IPS-18a (cell line): ENCODE measurements at regions not wholly inside any gene's neighbourhood (a gene's known extent, or its start where the extent isn't known, plus 50 kb on each side); places are given as distances from the start of the nearest gene placed in this dataset.
A peak's percentile ranks its signal among the peaks of the same experiment; 100 is the strongest.

ENCODE experiments used
- H3K27ac ChIP-seq: one replicate; pipeline ENCODE4 v1.5.1; 2013; ENCODE audit warnings: low read length
- H3K27me3 ChIP-seq: one replicate; pipeline ENCODE4 v1.6.1; 2013; ENCODE audit warnings: mild to moderate bottlenecking, low read length; ENCODE audit not compliant: control insufficient read depth, insufficient read depth
- H3K36me3 ChIP-seq: one replicate; pipeline ENCODE4 v1.6.1; 2013; ENCODE audit warnings: low read depth, low read length; ENCODE audit not compliant: control insufficient read depth
- H3K4me1 ChIP-seq: one replicate; pipeline ENCODE4 v1.6.1; 2013; ENCODE audit warnings: low read depth, low read length; ENCODE audit not compliant: control insufficient read depth
- H3K4me3 ChIP-seq: one replicate; pipeline ENCODE4 v1.5.1; 2013; ENCODE audit warnings: low read length
- H3K9ac ChIP-seq: one replicate; pipeline ENCODE4 v1.6.1; 2013; ENCODE audit warnings: mild to moderate bottlenecking, low read length, moderate library complexity
- H3K9me3 ChIP-seq: one replicate; pipeline ENCODE4 v1.6.1; 2013; ENCODE audit warnings: low read depth, low read length; ENCODE audit not compliant: control insufficient read depth

DNA sequence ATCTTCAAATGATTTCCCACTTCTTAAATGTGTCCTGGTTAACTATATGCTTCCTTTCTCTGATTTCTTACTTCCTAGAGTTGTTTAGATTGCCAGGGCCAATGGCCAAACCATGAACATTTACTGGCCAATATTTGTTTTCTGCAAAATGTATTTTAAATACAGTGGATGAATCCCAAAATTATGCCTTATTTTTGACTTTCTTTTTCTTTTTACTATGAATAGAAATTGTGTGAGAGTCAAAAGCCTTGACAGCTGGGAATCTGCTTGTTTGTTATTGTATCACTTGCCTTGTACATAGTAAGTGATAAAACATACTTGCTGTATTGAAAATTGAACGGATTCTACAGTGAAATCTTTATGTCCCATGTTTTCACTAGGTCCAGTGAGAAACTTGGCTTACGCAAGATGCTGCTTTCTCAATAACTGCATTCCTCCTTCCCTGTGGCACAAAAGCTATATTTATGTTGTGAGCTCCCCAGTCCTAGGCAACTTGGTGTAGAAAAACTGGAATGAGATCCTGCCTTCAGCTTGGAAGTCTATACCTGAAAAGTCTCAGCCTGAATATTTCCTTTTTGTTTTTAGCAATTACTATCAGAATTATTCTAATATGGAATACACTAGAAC lies 295.2 kb downstream of the EPHA7 start:
- Histone ChIP-seq H3K36me3 (no peaks in the 10 kb centered on the region), H3K4me1 (peaks cover 23% of the 10 kb centered on the region), H3K27me3 (no peaks in the 10 kb centered on the region), H3K9ac (no peak overlapping the region), H3K27ac (no peak overlapping the region), H3K4me3 (no peak overlapping the region), H3K9me3 (no peaks in the 10 kb centered on the region)

DNA sequence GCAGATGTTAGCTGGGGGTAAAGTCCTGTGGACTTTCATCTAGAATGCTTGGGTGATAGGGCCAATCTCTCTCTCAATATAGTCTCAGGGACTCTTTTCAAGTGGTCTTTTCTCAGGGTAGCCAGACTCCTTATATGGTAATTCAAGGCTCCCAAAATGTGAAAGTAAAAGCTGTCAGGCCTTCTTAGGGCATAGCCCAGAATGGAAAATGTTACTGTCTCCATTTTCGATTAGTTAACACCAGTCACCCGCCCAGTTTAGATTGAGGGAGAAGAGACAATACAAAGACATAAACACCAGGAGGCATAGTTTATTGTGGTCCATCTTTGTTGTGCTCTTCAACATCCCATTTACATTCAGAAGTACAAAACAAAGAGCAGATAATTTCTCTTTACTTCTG lies 295.8 kb downstream of the EPHA7 start:
- no peaks in the 10 kb centered on the region for H3K9me3 ChIP-seq
- no peaks in the 10 kb centered on the region for H3K27me3 ChIP-seq
- peaks cover 23% of the 10 kb centered on the region for H3K4me1 ChIP-seq
- H3K36me3 ChIP-seq = no peaks in the 10 kb centered on the region
- no peak overlapping the region for H3K27ac ChIP-seq
- H3K9ac ChIP-seq = no peak overlapping the region
- no peak overlapping the region for H3K4me3 ChIP-seq

DNA sequence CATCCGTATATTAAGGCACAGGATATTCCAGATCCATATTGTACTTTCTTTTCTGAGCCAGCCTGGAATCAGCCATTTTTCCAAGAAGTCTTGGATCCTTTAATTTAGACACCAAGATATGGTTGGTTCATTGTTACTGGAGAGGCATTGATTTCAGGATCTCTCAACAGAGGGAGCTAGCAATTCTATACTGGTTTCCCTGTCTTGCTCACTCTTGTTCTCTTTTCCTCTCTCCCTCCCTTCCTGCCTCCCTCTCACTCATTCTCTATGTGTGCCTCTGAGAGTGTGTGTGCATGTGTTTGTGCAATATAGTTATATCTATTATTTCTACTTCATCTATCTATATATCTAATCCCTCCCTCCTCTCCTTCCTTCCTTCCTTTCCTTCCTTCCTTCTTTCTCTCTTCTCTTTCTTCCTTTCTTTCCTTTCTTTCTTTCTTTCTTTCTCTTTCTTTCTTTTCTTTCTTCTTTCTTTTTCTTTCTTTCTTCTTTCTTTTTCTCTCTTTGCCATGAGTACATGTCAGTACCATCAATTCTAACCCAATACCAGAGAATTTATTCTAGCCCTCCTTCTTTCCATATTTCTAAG lies 299.1 kb downstream of the EPHA7 start:
- Histone ChIP-seq H3K4me3 (no peak overlapping the region), H3K36me3 (no peaks in the 10 kb centered on the region), H3K9ac (no peak overlapping the region), H3K27me3 (no peaks in the 10 kb centered on the region), H3K9me3 (no peaks in the 10 kb centered on the region), H3K27ac (no peak overlapping the region), H3K4me1 (peaks cover 35% of the 10 kb centered on the region)

DNA sequence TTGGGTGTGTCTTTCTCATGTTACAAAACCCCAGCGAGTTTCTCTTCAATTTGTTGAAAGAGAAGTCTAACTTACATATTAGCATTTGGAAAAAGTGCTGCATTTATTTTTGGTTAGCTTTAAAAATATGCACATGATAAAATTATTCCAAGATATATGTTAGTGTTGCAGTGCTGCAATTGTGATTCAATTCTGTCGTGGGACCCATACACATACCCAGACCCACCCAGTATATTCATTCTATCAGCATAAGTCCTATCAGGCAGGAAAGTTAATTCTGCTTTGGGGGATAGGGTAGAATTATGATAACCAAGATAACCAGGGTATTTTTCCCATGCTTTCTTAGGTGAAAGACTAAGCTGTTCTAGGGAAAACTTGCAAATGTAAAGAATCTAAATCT lies 313.5 kb downstream of the EPHA7 start:
- no peak overlapping the region for H3K4me3 ChIP-seq
- H3K9me3 ChIP-seq = no peaks in the 10 kb centered on the region
- no peak overlapping the region for H3K27ac ChIP-seq
- no peaks in the 10 kb centered on the region for H3K27me3 ChIP-seq
- H3K36me3 ChIP-seq = no peaks in the 10 kb centered on the region
- H3K4me1 ChIP-seq = peaks cover 12% of the 10 kb centered on the region
- H3K9ac ChIP-seq = no peak overlapping the region

DNA sequence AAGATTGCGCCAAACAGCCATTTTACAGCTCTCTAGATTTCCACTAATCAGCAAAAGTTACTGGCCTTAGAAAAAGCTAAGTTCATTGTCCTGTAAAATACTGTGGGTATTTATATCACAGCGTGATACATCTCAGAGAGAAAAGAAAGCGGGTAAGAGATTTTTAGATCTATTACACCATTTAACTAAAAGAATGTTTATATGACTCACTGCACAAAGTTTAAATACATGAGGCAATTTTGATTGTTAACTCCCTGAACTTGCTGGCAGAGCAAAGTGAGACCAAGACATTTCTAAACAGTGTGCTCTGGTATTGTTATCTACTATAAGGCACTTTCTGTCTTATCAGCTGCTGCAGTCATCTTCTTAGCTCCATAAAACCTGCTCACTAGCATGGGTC lies 314.3 kb downstream of the EPHA7 start:
- Histone ChIP-seq H3K4me3 (no peak overlapping the region), H3K27ac (no peak overlapping the region), H3K4me1 (peaks cover 12% of the 10 kb centered on the region), H3K9me3 (no peaks in the 10 kb centered on the region), H3K9ac (no peak overlapping the region), H3K36me3 (no peaks in the 10 kb centered on the region), H3K27me3 (no peaks in the 10 kb centered on the region)

DNA sequence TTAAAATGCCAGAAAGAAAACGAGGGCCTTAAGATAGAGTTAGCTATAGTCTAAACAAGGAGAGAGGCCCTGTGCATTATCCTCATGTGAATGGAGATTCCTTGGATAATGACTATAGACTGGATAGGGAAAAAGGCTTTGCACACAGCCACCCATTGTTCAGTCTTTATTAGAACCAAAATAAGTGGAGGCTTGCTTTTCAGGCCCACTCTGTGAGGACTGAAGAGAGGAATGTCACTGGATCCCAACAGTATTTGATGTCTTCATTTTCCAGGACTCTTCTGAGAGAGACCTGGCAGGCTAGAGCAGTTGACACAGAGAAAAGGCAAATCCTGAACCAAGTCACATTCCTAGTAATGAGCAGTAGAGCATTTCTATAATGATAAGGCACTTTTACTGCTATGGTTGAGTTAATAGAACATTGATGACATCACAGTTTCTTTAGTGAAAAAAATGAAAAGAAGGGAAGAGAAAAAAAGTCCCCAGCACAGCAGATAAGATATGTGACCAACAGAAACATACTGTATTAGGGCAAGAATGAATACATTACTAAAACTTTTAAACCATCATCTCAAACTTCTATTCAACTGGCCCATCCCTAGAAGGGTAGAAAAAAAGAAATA lies 315.1 kb downstream of the EPHA7 start:
- H3K4me3 ChIP-seq = no peak overlapping the region
- no peak overlapping the region for H3K9ac ChIP-seq
- peaks cover 12% of the 10 kb centered on the region for H3K4me1 ChIP-seq
- no peaks in the 10 kb centered on the region for H3K9me3 ChIP-seq
- no peak overlapping the region for H3K27ac ChIP-seq
- no peaks in the 10 kb centered on the region for H3K27me3 ChIP-seq
- no peaks in the 10 kb centered on the region for H3K36me3 ChIP-seq

DNA sequence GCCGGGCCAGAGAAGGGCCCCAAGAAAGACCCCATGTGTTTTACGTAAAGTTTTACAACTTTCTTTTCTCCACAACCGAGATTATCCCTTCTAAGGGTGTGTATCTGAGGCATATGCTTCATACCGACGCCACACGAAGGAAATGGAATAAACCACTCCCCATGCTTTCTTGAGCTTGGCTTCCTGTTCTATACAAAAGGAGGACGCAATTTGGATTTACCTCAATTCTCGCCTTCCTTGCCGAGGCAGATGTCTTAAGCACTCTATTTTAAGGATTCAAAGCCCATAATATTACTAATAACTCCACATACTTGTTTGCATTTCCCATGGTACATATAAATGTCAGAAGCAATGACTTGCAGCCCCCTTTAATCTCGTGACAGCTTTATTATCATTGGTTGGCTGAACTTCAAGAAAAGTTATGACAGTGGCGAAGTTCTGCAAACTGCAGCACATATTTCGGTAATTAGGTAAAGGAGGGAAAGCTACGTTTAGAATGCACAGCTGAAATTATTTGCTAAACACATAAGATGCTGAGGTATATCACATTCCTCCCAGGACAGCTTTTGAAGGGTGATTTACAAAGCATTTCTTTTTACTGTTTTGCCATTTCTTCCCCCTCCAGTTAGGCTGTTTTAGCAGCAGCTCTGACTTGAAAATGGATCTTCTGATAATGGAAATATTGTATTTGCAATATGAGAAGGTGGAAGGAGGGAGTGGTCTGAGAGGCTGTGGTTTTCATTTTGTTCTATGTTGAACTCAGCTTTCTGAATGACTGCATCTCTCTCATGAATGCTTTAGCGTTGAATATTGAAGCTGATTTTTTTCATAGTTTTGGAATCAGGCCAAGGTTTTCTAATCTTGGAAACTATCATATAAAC lies 330.5 kb downstream of the EPHA7 start:
- no peaks in the 10 kb centered on the region for H3K9me3 ChIP-seq
- no peaks in the 10 kb centered on the region for H3K27me3 ChIP-seq
- H3K36me3 ChIP-seq = no peaks in the 10 kb centered on the region
- H3K9ac ChIP-seq = no peak overlapping the region
- H3K4me1 ChIP-seq = peaks cover 16% of the 10 kb centered on the region
- no peak overlapping the region for H3K4me3 ChIP-seq
- H3K27ac ChIP-seq = no peak overlapping the region

DNA sequence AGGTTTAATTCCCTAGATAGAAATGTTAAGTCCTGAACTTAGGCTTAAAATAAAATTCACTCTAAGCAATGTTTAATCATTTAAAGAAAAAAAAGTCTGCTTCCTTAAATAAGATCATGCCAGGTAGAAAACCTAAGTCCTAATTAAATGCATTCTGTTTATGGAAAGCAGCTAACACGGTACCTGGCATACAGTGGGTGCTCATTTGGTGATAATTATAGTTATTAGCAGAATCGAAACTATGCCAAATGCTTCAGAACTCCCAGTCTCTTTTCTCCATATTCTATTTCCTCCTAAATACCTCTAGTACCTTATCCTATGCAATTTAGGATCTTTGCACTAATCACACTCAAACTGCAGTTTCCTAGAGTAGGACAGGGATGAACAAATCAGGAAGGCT lies 331.8 kb downstream of the EPHA7 start:
- Histone ChIP-seq H3K4me1 (peaks cover 20% of the 10 kb centered on the region), H3K27me3 (no peaks in the 10 kb centered on the region), H3K27ac (no peak overlapping the region), H3K9me3 (no peaks in the 10 kb centered on the region), H3K9ac (no peak overlapping the region), H3K36me3 (no peaks in the 10 kb centered on the region), H3K4me3 (no peak overlapping the region)

DNA sequence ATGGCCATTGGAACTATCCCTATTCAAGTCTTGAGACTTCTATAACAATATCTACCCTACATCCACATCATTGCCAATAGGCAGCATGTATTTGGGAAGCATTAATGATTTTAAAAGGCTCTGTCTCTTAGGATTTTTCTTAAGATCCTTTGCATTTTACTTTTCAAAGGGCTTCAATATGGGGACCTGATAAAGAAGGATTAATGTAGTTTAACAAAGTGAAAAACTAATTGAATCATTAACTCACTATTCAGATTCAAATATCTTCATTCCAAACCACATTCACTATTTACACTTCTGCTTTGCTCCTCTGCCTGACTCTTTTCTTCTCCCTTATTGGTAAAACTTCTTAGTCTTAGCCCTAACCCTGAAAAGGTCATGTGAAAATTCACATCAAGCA lies 333.0 kb downstream of the EPHA7 start:
- H3K9me3 ChIP-seq = no peaks in the 10 kb centered on the region
- no peak overlapping the region for H3K27ac ChIP-seq
- H3K4me3 ChIP-seq = peak overlapping the region; percentile 1
- no peak overlapping the region for H3K9ac ChIP-seq
- peaks cover 20% of the 10 kb centered on the region for H3K4me1 ChIP-seq
- no peaks in the 10 kb centered on the region for H3K36me3 ChIP-seq
- no peaks in the 10 kb centered on the region for H3K27me3 ChIP-seq

DNA sequence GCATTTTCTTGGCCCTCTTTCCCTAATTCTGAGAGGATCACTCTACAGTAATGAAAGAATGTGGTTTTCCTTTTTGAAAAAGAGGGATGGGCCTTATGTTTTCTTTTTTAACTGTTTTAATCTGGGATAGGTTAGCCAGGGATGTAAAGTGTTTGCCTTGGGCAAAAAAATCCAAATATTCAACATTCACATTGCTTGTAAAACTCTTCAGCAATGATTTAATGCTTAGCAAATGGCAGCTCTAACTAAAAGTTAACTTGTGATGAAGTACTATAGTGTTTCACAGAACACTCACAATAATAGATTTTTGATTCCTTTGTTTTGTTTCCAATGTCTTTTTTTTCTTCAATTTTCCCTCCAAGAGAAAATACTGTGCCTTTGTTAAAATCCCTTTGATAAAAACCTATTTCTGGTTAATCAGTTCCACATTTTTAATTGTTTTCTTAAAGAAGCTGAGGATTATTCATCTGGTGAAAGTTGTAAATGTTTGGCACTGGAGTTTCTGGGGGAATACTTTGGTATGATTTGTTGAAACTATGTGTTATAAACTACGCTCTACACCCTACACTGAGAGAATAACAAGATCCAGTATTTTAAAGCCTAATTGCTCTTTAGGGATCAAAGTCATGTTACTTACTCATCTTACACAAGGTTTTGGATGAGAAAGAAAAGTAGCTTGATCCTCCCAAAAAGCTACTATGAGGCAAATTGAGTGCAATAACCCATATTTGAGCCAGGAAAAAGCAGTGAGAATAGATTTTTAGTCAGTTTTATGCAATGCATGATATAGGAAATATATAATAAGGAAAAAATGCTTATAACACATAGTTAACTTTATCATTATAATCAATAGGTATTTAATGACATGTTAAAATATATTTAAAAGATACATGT lies 335.8 kb downstream of the EPHA7 start:
- peaks cover 23% of the 10 kb centered on the region for H3K4me1 ChIP-seq
- H3K27me3 ChIP-seq = no peaks in the 10 kb centered on the region
- no peak overlapping the region for H3K4me3 ChIP-seq
- no peaks in the 10 kb centered on the region for H3K9me3 ChIP-seq
- no peaks in the 10 kb centered on the region for H3K36me3 ChIP-seq
- H3K9ac ChIP-seq = no peak overlapping the region
- H3K27ac ChIP-seq = no peak overlapping the region

DNA sequence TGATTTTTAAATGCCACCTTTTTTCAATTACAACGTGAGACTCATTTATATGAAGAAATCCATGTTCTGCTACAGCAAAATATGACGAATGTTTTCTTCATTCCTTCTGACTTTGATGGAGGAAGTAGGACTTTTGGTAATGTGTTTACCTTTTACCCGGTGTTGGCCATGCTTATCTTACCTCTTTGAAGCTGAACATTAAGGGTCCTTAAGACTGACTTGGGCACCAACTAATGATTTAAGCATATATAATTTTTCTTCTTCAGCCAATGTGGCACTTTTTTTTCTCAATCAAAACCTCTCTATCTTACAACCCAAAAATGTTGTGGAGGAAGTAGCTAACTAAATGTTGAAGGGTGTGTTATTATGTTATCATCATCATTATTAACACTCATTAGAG lies 337.5 kb downstream of the EPHA7 start:
- Histone ChIP-seq H3K4me1 (peaks cover 25% of the 10 kb centered on the region), H3K9ac (no peak overlapping the region), H3K9me3 (no peaks in the 10 kb centered on the region), H3K27me3 (no peaks in the 10 kb centered on the region), H3K36me3 (no peaks in the 10 kb centered on the region), H3K4me3 (no peak overlapping the region), H3K27ac (no peak overlapping the region)
